ENCODE measurements at regions not wholly inside any gene's neighbourhood (a gene's known extent, or its start where the extent isn't known, plus 50 kb on each side); places are given as distances from the start of the nearest gene placed in this dataset.
"Not testable (repeated sequence)": the region's sequence is repeated elsewhere in the genome, so short reads cannot be mapped to it uniquely, and the experiment has no call there.

DNA sequence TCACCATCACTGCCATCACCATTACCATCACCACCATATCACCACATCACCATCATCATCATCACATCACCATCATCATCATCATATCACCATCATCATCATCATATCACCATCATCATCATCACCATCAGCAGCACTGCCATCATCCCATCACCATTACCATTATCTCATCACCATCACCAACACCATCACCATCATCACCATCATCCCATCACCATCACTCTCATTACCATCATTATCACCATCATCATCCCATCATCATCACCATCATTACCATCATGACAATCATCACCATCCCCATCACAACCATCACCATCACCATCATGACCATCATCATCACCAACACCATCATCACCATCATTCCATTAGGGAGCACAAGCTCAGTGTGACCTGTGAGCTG is 318.0 kb downstream of the ADGRD1 start:
- H3K27me3 ChIP-seq (ENCODE audit: insufficient read depth, low read length): no peaks in the 10 kb centered on the region
- no peaks in the 10 kb centered on the region for H3K36me3 ChIP-seq (ENCODE audit: insufficient read depth, low read length)
- H3K4me3 ChIP-seq (ENCODE audit: insufficient read depth, low read length): no peak overlapping the region
- H2AFZ ChIP-seq (ENCODE audit: low read length): no peak overlapping the region
- no peaks in the 10 kb centered on the region for H3K9me3 ChIP-seq (ENCODE audit: low read depth, low read length)
- H4K20me1 ChIP-seq (ENCODE audit: insufficient read depth, low read length): no peaks in the 10 kb centered on the region
- H3K79me2 ChIP-seq (ENCODE audit: insufficient read depth, low read length): no peaks in the 10 kb centered on the region
- no peaks in the 10 kb centered on the region for H3K4me1 ChIP-seq (ENCODE audit: insufficient read depth, low read length)
- no peak overlapping the region for H3K27ac ChIP-seq (ENCODE audit: low read depth, low read length)
- TF ChIP-seq, protein P1, sequence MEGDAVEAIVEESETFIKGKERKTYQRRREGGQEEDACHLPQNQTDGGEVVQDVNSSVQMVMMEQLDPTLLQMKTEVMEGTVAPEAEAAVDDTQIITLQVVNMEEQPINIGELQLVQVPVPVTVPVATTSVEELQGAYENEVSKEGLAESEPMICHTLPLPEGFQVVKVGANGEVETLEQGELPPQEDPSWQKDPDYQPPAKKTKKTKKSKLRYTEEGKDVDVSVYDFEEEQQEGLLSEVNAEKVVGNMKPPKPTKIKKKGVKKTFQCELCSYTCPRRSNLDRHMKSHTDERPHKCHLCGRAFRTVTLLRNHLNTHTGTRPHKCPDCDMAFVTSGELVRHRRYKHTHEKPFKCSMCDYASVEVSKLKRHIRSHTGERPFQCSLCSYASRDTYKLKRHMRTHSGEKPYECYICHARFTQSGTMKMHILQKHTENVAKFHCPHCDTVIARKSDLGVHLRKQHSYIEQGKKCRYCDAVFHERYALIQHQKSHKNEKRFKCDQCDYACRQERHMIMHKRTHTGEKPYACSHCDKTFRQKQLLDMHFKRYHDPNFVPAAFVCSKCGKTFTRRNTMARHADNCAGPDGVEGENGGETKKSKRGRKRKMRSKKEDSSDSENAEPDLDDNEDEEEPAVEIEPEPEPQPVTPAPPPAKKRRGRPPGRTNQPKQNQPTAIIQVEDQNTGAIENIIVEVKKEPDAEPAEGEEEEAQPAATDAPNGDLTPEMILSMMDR (IDR thresholded peaks at IDR 0.05; ENCODE audit: extremely low read depth, low read depth, low read length): no peak
- no peak for DNase-seq (ENCODE audit: insufficient read length, low spot score, missing footprints)
- no peak overlapping the region for H3K4me2 ChIP-seq (ENCODE audit: insufficient read depth, low read length)

DNA sequence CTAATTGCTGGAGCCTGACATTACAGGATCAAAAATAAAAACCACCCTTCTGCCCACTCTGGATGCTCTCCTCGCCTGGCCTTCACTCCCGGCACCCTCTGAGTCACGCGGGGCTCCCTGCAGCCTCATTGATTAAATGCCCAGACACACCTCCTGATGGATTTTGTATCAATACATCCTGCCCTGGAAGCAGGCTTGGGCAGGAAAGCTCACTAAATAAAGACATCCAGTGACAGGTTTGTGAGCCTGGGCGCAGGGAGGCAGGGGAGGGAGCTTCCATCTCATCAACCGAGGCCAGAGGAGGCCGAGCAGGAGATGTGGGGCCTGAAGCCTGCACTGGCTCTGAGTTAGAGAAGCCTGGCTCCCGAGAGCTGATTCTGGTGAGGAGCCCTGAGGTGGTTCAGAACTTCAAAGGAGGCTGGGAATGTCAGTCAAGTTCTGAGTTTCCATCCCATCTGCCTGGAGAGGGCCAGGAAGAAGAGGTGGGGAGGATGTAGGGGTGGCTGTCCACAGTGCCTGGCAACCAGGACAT is 318.6 kb downstream of the ADGRD1 start:
- H3K4me2 ChIP-seq (ENCODE audit: insufficient read depth, low read length); H3K79me2 ChIP-seq (ENCODE audit: insufficient read depth, low read length); H3K27ac ChIP-seq (ENCODE audit: low read depth, low read length); H3K4me1 ChIP-seq (ENCODE audit: insufficient read depth, low read length); H3K4me3 ChIP-seq (ENCODE audit: insufficient read depth, low read length); H3K36me3 ChIP-seq (ENCODE audit: insufficient read depth, low read length); H3K9me3 ChIP-seq (ENCODE audit: low read depth, low read length); H2AFZ ChIP-seq (ENCODE audit: low read length); H4K20me1 ChIP-seq (ENCODE audit: insufficient read depth, low read length); H3K27me3 ChIP-seq (ENCODE audit: insufficient read depth, low read length); DNase-seq (ENCODE audit: insufficient read length, low spot score, missing footprints): not testable (repeated sequence)

DNA sequence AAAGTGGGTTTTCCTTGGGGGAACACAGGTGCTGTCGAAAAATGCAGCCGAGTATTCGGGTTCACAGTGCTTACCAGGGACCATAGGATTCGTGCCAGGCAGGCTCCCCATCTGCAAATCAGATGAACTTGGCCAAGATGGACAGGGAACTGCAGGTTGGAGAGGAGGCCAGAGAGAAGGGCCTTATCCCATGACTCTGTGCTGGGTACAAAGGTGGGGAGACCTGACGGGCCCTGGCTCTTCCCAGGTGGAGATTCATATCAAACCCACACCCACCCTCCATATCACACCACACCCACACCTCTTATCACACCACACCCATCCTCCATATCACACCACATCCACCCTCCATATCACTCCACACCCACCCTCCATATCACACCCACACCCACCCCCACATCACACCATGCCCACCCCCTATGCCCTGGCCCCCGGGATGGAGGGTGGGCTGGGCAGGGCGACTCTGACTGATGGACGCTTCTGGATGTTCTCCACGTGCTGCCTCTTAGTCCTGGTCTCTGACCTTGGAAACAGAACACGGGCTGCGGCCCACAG is 319.7 kb downstream of the ADGRD1 start:
- no peak overlapping the region for H3K4me3 ChIP-seq (ENCODE audit: insufficient read depth, low read length)

DNA sequence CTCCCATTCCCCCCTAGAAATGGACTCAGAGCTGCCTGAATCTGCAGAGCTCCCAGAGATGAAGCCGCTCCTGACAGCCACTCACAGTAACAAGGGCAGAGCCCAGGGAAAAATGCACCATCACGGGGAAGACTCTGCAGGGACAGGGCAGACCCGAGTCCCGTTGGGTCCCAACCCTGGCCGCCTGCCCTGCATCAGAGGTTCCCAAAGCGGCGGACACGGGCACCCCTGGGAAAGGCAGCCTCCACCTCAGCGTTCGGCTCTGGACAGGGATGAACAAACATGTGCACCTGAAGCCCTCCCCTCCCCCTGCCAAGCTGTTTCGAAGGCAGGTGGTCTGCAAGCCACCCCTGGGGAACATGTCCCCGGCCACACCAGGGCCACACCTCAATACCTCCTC is 320.4 kb downstream of the ADGRD1 start:
- H3K79me2 ChIP-seq (ENCODE audit: insufficient read depth, low read length): no peaks in the 10 kb centered on the region
- no peaks in the 10 kb centered on the region for H3K9me3 ChIP-seq (ENCODE audit: low read depth, low read length)
- no peak overlapping the region for H3K4me3 ChIP-seq (ENCODE audit: insufficient read depth, low read length)
- DNase-seq (ENCODE audit: insufficient read length, low spot score, missing footprints): no peak
- no peaks in the 10 kb centered on the region for H3K36me3 ChIP-seq (ENCODE audit: insufficient read depth, low read length)
- H2AFZ ChIP-seq (ENCODE audit: low read length): no peak overlapping the region
- TF ChIP-seq, protein P1 (IDR thresholded peaks at IDR 0.05; ENCODE audit: extremely low read depth, low read depth, low read length): no peak
- H3K4me2 ChIP-seq (ENCODE audit: insufficient read depth, low read length): no peak overlapping the region
- H3K27me3 ChIP-seq (ENCODE audit: insufficient read depth, low read length): no peaks in the 10 kb centered on the region
- no peaks in the 10 kb centered on the region for H3K4me1 ChIP-seq (ENCODE audit: insufficient read depth, low read length)
- H4K20me1 ChIP-seq (ENCODE audit: insufficient read depth, low read length): no peaks in the 10 kb centered on the region
- H3K27ac ChIP-seq (ENCODE audit: low read depth, low read length): no peak overlapping the region

More for the DNA sequence above, 319.7 kb downstream of the ADGRD1 start:
- no peaks in the 10 kb centered on the region for H3K36me3 ChIP-seq (ENCODE audit: insufficient read depth, low read length)
- TF ChIP-seq, protein P1 (IDR thresholded peaks at IDR 0.05; ENCODE audit: extremely low read depth, low read depth, low read length): no peak
- no peak overlapping the region for H2AFZ ChIP-seq (ENCODE audit: low read length)
- H3K4me2 ChIP-seq (ENCODE audit: insufficient read depth, low read length): no peak overlapping the region
- H3K27me3 ChIP-seq (ENCODE audit: insufficient read depth, low read length): no peaks in the 10 kb centered on the region
- no peak for DNase-seq (ENCODE audit: insufficient read length, low spot score, missing footprints)
- no peaks in the 10 kb centered on the region for H3K9me3 ChIP-seq (ENCODE audit: low read depth, low read length)
- H3K27ac ChIP-seq (ENCODE audit: low read depth, low read length): no peak overlapping the region
- H3K4me1 ChIP-seq (ENCODE audit: insufficient read depth, low read length): no peaks in the 10 kb centered on the region
- no peaks in the 10 kb centered on the region for H3K79me2 ChIP-seq (ENCODE audit: insufficient read depth, low read length)
- H4K20me1 ChIP-seq (ENCODE audit: insufficient read depth, low read length): no peaks in the 10 kb centered on the region

Data from osteoblast (primary cell).